H7 (cell line): ENCODE measurements at regions not wholly inside any gene's neighbourhood (a gene's known extent, or its start where the extent isn't known, plus 50 kb on each side); places are given as distances from the start of the nearest gene placed in this dataset.
A peak's percentile ranks its signal among the peaks of the same experiment; 100 is the strongest.

ENCODE experiments used
- DNase-seq: peaks from one replicate; pipeline ENCODE4 v3.0.0; 2012
- H3K27me3 ChIP-seq: 2 replicates; pipeline ENCODE4 v1.6.0; 2011; ENCODE audit warnings: mild to moderate bottlenecking, low read length; ENCODE audit not compliant: control insufficient read depth, insufficient read depth
- H3K36me3 ChIP-seq: replicated peaks from 2 replicates; pipeline ENCODE4 v1.5.1; 2011; ENCODE audit warnings: low read length; ENCODE audit not compliant: control insufficient read depth, insufficient read depth
- H3K4me3 ChIP-seq: 2 replicates; pipeline ENCODE4 v1.5.1; 2011; ENCODE audit warnings: low read depth, mild to moderate bottlenecking, control low read depth, low read length, moderate library complexity; ENCODE audit not compliant: insufficient read depth

GRCh38 chr5:69029292-69029691 is 64.5 kb upstream of the SLC30A5 start:
- Histone ChIP-seq H3K36me3 (no peaks in the 10 kb centered on the region), H3K4me3 (no peak overlapping the region), H3K27me3 (no peaks in the 10 kb centered on the region)
- DNase-seq = no peak

DNA sequence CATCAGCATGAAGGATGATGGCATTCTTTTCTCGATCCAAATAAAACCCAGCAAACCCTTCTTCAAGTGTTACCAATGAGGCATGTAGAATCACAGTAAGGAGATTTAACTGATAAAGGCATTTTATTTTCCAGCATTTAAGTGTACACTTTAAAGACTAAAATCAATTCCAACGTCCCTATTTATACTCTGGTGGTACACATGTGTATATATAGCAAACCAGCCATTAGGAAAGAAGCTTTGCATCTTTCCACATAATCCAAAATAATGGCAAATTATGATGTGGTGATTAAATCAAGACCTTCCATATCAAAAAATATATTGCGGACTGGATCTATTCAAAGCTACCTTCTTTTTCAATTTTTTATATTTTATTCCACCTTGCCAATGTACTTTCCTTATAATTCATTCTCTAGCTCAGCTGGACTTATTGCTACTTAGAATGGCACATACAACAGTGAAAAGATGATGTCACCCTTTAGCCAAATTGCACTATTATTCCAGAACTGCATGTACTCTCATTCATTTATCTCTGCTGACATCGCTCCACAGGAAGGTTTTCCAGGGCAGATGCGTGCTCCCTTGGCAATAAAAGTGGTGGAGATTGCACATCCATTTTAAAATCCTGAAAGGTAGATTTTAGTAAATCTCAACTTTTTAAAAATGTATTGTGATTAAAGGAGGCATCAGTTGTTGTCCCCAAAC is 63.3 kb upstream of the SLC30A5 start:
- Histone ChIP-seq H3K4me3 (no peak overlapping the region), H3K27me3 (no peaks in the 10 kb centered on the region), H3K36me3 (no peaks in the 10 kb centered on the region)
- no peak for DNase-seq

GRCh38 chr5:69032009-69032408 is 61.8 kb upstream of the SLC30A5 start:
- Histone ChIP-seq H3K4me3 (no peak overlapping the region), H3K27me3 (no peaks in the 10 kb centered on the region), H3K36me3 (no peaks in the 10 kb centered on the region)
- peak; percentile 28 for DNase-seq

DNA sequence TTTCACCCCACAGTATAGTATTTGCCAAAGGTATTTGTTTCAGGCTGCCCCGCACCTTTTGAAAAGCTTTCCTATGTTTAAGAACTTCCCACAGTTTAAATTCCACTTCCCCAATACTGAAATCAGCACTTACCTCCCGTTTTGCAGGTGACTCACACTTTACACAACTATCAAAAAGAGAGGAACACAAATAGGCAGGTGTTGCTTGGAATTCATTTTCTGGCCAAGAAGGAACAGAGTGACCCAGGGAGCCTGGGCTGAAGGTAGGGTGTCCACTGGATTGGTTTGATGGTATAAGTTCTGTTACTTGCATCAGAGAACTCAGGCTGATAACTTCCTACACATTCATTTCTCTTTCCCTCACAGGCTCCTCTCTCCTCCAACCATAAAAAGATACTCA is 60.1 kb upstream of the SLC30A5 start:
- Histone ChIP-seq H3K27me3 (no peaks in the 10 kb centered on the region), H3K36me3 (no peaks in the 10 kb centered on the region), H3K4me3 (no peak overlapping the region)
- no peak for DNase-seq

DNA sequence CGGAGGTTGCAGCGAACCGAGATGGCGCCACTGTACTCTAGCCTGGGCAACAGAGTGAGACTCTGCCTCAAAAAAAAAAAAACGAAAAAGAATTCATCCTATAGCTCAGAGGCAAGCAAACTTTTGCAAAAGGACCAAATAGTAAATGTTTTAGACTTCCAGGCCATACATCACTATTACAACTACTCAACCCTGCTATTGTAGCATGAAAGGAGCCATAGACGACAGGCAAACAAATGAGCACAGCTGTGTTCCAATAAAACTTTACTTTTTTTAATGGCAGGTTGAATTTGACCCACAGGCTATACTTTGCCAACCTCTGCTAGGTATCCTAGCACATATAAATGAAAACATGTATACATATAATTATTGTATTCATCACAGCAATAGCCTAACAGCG is 58.9 kb upstream of the SLC30A5 start:
- Histone ChIP-seq H3K36me3 (no peaks in the 10 kb centered on the region), H3K27me3 (no peaks in the 10 kb centered on the region), H3K4me3 (no peak overlapping the region)
- no peak for DNase-seq

- DNase-seq = no peak
- H3K4me3 ChIP-seq = no peak overlapping the region
- no peaks in the 10 kb centered on the region for H3K27me3 ChIP-seq
- H3K36me3 ChIP-seq = no peaks in the 10 kb centered on the region
Observed at GRCh38 chr5:69035665-69036064, 58.1 kb upstream of the SLC30A5 start.

- no peak overlapping the region for H3K4me3 ChIP-seq
- no peaks in the 10 kb centered on the region for H3K36me3 ChIP-seq
- no peaks in the 10 kb centered on the region for H3K27me3 ChIP-seq
- no peak for DNase-seq
Observed at GRCh38 chr5:69038539-69038938, 55.3 kb upstream of the SLC30A5 start.

DNA sequence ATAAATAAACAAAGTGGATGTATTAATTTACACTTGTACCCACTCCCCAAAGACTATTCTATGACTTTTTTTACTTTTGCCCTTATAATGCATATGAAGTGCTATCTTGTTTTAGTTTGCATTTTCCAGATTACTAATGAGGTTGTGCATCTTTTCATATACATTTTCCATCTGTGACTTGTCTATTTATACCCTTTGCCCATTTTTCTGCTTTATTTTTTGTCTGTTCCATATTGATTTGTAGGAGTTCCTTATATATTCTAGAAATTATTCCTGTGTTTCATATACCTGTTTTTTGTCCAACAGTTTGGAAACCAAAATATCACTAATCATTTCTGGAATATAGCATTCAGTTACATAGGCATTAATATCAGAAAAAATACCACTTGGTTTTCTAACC is 54.0 kb upstream of the SLC30A5 start:
- Histone ChIP-seq H3K27me3 (no peaks in the 10 kb centered on the region), H3K36me3 (no peaks in the 10 kb centered on the region), H3K4me3 (no peak overlapping the region)
- DNase-seq = no peak

- Histone ChIP-seq H3K36me3 (no peaks in the 10 kb centered on the region), H3K27me3 (no peaks in the 10 kb centered on the region), H3K4me3 (no peak overlapping the region)
- no peak for DNase-seq
Observed at GRCh38 chr5:69042500-69042899, 51.3 kb upstream of the SLC30A5 start.

- Histone ChIP-seq H3K36me3 (no peaks in the 10 kb centered on the region), H3K4me3 (peak overlapping the region; percentile 28; the same call in 1 of the 2 replicates), H3K27me3 (no peaks in the 10 kb centered on the region)
- peak; percentile 66 for DNase-seq
Observed at GRCh38 chr5:69042915-69043654, 50.7 kb upstream of the SLC30A5 start.

- Histone ChIP-seq H3K36me3 (no peaks in the 10 kb centered on the region), H3K27me3 (no peaks in the 10 kb centered on the region), H3K4me3 (no peak overlapping the region)
- no peak for DNase-seq
Observed at GRCh38 chr5:69043655-69043996, 50.2 kb upstream of the SLC30A5 start.
